Stomach (tissue), 8 donors: ENCODE measurements at regions not wholly inside any gene's neighbourhood (a gene's known extent, or its start where the extent isn't known, plus 50 kb on each side); places are given as distances from the start of the nearest gene placed in this dataset.

Experiments
- DNase-seq, 2 donors: peaks; one replicate each; pipeline versions ENCODE4 v3.0.0 to v3.0.0-alpha.2; 2013 to 2019
- H3K27ac ChIP-seq, 5 donors: fragments of 200-600 bp in 4 of 5; sonication (generic) in 4 of 5; one replicate each; pipeline ENCODE4 v1.5.1; 2013 to 2019; ENCODE audit warnings: mild to moderate bottlenecking in 1 of 5, moderate library complexity in 1 of 5
- H3K27me3 ChIP-seq, 3 donors: fragments of 200-600 bp; sonication (generic); one replicate each; pipeline ENCODE4 v1.5.1; 2017 to 2019; ENCODE audit warnings: mixed run types in 1 of 3
- H3K36me3 ChIP-seq, 4 donors: fragments of 200-600 bp; sonication (generic); 1 replicate in 3 of 4; 2 replicates in 1 of 4; pipeline ENCODE4 v1.5.1; 2016 to 2019
- H3K4me1 ChIP-seq, 4 donors: fragments of 200-600 bp; sonication (generic); one replicate each; pipeline ENCODE4 v1.5.1; 2016 to 2019
- H3K4me3 ChIP-seq, 4 donors: fragments of 200-600 bp; sonication (generic) in 3 of 4; one replicate each; pipeline ENCODE4 v1.5.1; 2016 to 2019; ENCODE audit warnings: mild to moderate bottlenecking in 1 of 4
- H3K9me3 ChIP-seq, 4 donors: fragments of 200-600 bp; sonication (generic); one replicate each; pipeline ENCODE4 v1.5.1; 2016 to 2019
- EP300 ChIP-seq: sonication (generic); formaldehyde crosslinking; IDR thresholded peaks from one replicate; pipeline ENCODE4 v1.6.1; 2017; ENCODE audit warnings: antibody characterized with exemption
- POLR2A ChIP-seq, 4 donors: fragments of 450-650 bp; IDR thresholded peaks; one replicate each; pipeline ENCODE4 v1.6.1; 2016; ENCODE audit warnings: antibody characterized with exemption in 4 of 4, control low read depth in 2 of 4, mild to moderate bottlenecking in 1 of 4, moderate library complexity in 1 of 4
- POLR2AphosphoS5 ChIP-seq, 3 donors: sonication (generic); formaldehyde crosslinking; IDR thresholded peaks; one replicate each; pipeline ENCODE4 v1.6.1; 2016; ENCODE audit warnings: antibody characterized with exemption in 3 of 3
- WGBS, 5 donors: extraction: QIAGEN DNeasy Blood & Tissue Kit in 3 of 5; methylation state at CpG; one replicate each; pipeline versions ENCODE4 v1.1.5 to v1.1.7; 2013 to 2018; 5-methylcytosine and 5-hydroxymethylcytosine counted together
- intact Hi-C: fragments of 100-400 bp; cut with DNase I; formaldehyde crosslinking; loops from one replicate; pipeline ENCODE4 v1.15.1; 2023; ENCODE audit warnings: low total_unique reads
- TF ChIP-seq, protein P1 (sequence below), 7 experiments: fragments of 450-650 bp in 4 of 7; fragments of 200-600 bp in 3 of 7; sonication (generic) in 3 of 7; IDR thresholded peaks; one replicate each; pipeline ENCODE4 v1.5.1; 2016 to 2019; ENCODE audit warnings: antibody characterized with exemption in 7 of 7, control low read depth in 2 of 7, mild to moderate bottlenecking in 1 of 7
- donor health status: healthy with polysubstance abuse.
- donor health status: Bipolar disorder and iron deficiency.
- donor health status: healthy.

DNA sequence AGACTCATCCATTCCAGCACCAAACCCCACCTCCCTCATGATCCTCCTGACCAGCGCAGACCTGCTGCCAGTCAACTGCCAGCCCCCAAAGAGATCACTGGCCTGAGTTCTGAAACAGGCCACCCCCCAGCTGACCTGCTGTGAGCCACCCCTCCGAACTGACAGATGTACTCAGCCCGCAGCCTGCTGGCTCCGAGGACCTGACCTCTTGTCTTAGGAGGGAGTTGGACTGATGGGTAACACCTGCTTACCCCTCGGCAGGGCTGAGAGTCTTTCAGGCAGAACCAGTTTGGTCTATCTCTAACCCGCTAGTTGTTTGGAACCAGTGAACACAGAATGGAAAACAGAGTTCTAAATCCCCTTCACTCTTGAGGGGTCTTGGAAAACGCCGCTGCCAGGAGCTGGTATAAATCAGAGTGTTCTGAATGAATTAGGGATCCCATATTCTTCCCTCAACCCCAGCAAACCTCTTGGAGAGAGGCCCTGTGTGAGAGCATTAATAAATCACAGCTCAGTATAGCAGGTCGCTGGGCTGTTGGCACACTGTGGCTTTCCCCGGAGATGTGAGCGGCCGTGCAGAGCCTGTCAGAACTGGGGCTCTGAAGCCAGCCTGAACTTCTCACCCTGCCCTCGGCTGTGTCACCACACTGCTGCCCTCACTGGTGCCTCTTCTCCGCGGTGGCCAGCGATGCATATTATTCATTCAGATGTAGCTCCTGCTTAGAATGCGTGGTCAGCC, 165.1 kb upstream of the NCAM1 start:
- 56 to 68% (median 60%) methylated on average over 12 to 17 of the region's 17 CpGs for WGBS, 5 donors
- peak in 1 of 2 donors; percentile 60 for DNase-seq
- no peak overlapping the region for H3K4me3 ChIP-seq
- no peak for TF ChIP-seq EP300
- TF ChIP-seq POLR2A (IDR thresholded peaks at IDR 0.05): no peak
- TF ChIP-seq POLR2AphosphoS5 (IDR thresholded peaks at IDR 0.05): no peak
- TF ChIP-seq, protein P1, sequence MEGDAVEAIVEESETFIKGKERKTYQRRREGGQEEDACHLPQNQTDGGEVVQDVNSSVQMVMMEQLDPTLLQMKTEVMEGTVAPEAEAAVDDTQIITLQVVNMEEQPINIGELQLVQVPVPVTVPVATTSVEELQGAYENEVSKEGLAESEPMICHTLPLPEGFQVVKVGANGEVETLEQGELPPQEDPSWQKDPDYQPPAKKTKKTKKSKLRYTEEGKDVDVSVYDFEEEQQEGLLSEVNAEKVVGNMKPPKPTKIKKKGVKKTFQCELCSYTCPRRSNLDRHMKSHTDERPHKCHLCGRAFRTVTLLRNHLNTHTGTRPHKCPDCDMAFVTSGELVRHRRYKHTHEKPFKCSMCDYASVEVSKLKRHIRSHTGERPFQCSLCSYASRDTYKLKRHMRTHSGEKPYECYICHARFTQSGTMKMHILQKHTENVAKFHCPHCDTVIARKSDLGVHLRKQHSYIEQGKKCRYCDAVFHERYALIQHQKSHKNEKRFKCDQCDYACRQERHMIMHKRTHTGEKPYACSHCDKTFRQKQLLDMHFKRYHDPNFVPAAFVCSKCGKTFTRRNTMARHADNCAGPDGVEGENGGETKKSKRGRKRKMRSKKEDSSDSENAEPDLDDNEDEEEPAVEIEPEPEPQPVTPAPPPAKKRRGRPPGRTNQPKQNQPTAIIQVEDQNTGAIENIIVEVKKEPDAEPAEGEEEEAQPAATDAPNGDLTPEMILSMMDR (IDR thresholded peaks at IDR 0.05): no peak
- no peaks in the 10 kb centered on the region for H3K9me3 ChIP-seq
- H3K27ac ChIP-seq: peak overlapping the region in 3 of 5 donors; percentile 47 to 65 (median 52)
- intact Hi-C loops: no loop called here
- no peaks in the 10 kb centered on the region for H3K36me3 ChIP-seq
- H3K4me1 ChIP-seq: peaks cover 0 to 36% (median 10%) of the 10 kb centered on the region in 4 donors
- H3K27me3 ChIP-seq: no peaks in the 10 kb centered on the region

DNA sequence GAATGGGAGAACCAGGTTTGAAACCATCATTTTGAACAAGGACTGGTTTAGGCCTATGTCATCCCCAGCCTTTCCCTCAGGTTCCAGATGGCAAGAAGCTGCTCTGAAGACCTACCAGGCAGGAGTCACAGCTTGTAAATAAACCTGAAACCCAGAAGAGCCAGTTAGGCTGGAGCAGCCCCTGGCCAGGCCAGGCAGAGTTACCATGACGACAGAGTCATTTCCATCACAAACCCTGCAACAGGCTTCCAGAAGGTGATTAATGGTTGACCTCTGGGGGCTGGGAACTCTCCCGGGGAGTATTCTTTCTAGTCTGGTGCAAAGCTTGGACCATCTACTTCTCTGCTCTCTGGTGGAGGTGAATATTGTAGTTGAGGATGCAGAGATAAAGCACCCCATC, 164.1 kb upstream of the NCAM1 start:
- TF ChIP-seq, protein P1 (IDR thresholded peaks at IDR 0.05): no peak
- TF ChIP-seq POLR2A (IDR thresholded peaks at IDR 0.05) (no peak), EP300 (no peak), POLR2AphosphoS5 (IDR thresholded peaks at IDR 0.05) (no peak)
- WGBS, 5 donors: 60 to 73% (median 69%) methylated on average over 2 of the region's 2 CpGs

DNA sequence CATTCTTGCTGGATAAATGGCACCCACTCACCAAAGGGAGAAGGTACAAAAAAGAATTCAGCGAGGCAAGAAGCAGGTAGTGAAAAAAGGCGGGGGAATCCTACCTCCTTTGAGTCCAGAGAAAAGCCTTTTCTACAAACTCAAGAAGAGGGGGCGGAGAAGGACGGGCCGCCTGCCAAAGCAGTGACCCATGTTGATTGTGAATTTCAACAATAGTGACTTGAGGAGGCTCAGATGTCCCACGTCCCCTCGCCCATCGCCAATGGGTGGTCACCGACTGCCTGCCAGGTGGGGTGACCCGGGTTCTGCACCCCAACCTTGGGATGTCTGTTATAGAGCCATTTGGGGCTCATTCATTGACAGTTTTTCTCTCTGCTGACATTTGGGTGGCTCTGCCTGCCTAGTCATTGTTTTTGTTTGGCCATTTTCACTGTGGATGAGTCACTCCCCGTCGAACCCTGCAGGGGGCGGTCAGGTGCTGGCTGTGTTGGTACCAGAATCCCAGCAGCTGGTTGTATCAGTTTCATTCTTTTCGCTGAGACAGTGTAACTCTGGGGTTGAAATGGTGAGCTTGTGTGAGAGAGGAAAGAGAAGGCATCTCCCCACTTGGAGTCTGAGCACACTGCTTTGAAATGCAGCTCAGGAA, 163.4 kb upstream of the NCAM1 start:
- Histone ChIP-seq H3K36me3 (no peaks in the 10 kb centered on the region), H3K27ac (peak overlapping the region in 2 of 5 donors; percentile 12 to 47), H3K4me1 (peaks cover 0 to 36% (median 10%) of the 10 kb centered on the region in 4 donors), H3K4me3 (no peak overlapping the region), H3K9me3 (no peaks in the 10 kb centered on the region), H3K27me3 (no peaks in the 10 kb centered on the region)
- peak; percentile 52 to 68 for DNase-seq
- intact Hi-C loops: no loop called here
- TF ChIP-seq EP300: no peak
- TF ChIP-seq, protein P1 (IDR thresholded peaks at IDR 0.05): peak in 4 of 7 experiments; percentile 26 to 80 (median 48)
- 60 to 69% (median 63%) methylated on average over 14 of the region's 14 CpGs for WGBS, 5 donors

More for the DNA sequence above, 164.1 kb upstream of the NCAM1 start:
- DNase-seq: peak in 1 of 2 donors; percentile 67
- no peaks in the 10 kb centered on the region for H3K9me3 ChIP-seq
- H3K4me3 ChIP-seq: no peak overlapping the region
- no peaks in the 10 kb centered on the region for H3K36me3 ChIP-seq
- peaks cover 0 to 36% (median 10%) of the 10 kb centered on the region in 4 donors for H3K4me1 ChIP-seq
- intact Hi-C loops: no loop called here
- no peaks in the 10 kb centered on the region for H3K27me3 ChIP-seq
- H3K27ac ChIP-seq: peak overlapping the region in 3 of 5 donors; percentile 47 to 65 (median 52)

DNA sequence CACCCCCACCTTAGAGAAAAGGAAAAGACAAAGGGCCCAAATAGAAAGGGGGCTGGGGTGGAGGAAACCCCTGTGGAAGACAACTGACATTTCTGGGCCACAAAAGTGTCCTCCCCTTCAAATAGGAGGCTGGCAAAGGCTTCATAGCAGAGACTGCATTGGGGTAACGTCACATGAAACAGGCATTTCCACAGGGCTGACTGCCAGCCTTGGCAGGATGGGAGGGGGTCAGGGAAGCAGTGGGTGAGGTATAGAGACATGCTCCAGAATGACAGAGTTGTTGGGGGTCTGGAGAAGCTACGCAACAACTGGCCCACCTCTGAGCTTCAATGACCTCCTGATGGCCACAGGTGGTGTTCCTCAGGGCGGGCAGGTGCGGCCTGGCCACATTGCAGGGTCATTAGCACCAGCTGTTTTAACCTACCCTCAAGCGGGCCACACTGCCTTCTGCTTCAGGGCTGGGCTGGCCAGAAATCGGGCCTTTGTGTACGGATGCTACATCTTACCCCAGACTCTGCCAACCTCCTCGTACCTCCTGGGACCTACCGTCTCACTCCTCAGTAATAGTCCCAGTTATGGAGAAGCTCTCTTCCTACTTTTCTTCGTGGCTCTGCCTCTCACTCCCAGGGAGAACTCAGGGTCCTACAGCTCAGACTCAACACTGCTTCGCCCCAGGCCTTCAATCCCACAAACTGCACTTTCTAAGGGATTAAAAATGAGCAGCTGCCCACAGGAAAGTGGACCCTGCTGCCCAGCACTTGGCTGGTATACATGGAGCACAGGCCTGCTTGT, 160.0 kb upstream of the NCAM1 start:
- Histone ChIP-seq H3K9me3 (no peaks in the 10 kb centered on the region), H3K36me3 (no peaks in the 10 kb centered on the region), H3K4me1 (peaks cover 0 to 21% (median 0%) of the 10 kb centered on the region in 4 donors), H3K27ac (no peak overlapping the region), H3K27me3 (no peaks in the 10 kb centered on the region), H3K4me3 (no peak overlapping the region)
- intact Hi-C loops: no loop called here
- WGBS, 5 donors: 84 to 95% (median 88%) methylated on average over 10 to 11 of the region's 11 CpGs
- peak in 1 of 2 donors; percentile 53 for DNase-seq
- TF ChIP-seq, protein P1 (IDR thresholded peaks at IDR 0.05): no peak
- TF ChIP-seq EP300: no peak
- no peak for TF ChIP-seq POLR2AphosphoS5 (IDR thresholded peaks at IDR 0.05)
- TF ChIP-seq POLR2A (IDR thresholded peaks at IDR 0.05): no peak
